Fibroblast of lung (primary cell): ENCODE measurements at regions not wholly inside any gene's neighbourhood (a gene's known extent, or its start where the extent isn't known, plus 50 kb on each side); places are given as distances from the start of the nearest gene placed in this dataset.

ENCODE experiments used
- DNase-seq, 2 donors: peaks; one replicate each; pipeline versions ENCODE4 v3.0.0 to v3.0.0-alpha.2; 2010; ENCODE audit warnings: low read depth in 2 of 2
- H2AFZ ChIP-seq: 2 replicates; pipeline ENCODE4 v1.5.1; 2012; ENCODE audit warnings: low read length, control low read depth, inconsistent platforms
- H3K27ac ChIP-seq: 2 replicates; pipeline ENCODE4 v1.5.1; 2011; ENCODE audit warnings: low read length, control low read depth; ENCODE audit not compliant: insufficient read depth
- H3K27me3 ChIP-seq: 2 replicates; pipeline ENCODE4 v1.5.1; 2011; ENCODE audit warnings: mild to moderate bottlenecking, low read length; ENCODE audit not compliant: control insufficient read depth, insufficient read depth
- H3K36me3 ChIP-seq: 2 replicates; pipeline ENCODE4 v1.5.1; 2011; ENCODE audit warnings: low read length; ENCODE audit not compliant: control insufficient read depth, insufficient read depth
- H3K4me1 ChIP-seq: 2 replicates; pipeline ENCODE4 v1.5.1; 2011; ENCODE audit warnings: low read length; ENCODE audit not compliant: control insufficient read depth, insufficient read depth; ENCODE audit errors: extremely low read depth
- H3K4me2 ChIP-seq: 2 replicates; pipeline ENCODE4 v1.5.1; 2011; ENCODE audit warnings: low read length, control low read depth; ENCODE audit not compliant: insufficient read depth; ENCODE audit errors: extremely low read depth
- H3K4me3 ChIP-seq, 4 experiments: fragments of 200-600 bp in 1 of 4; sonication (generic) in 1 of 4; replicated peaks in 1 of 4; 2 replicates each; pipeline ENCODE4 v1.5.1; 2011 to 2016; ENCODE audit warnings: low read length in 4 of 4, low read depth in 3 of 4, mild to moderate bottlenecking in 3 of 4, control low read depth in 2 of 4, inconsistent platforms in 1 of 4, mixed read lengths in 1 of 4; ENCODE audit not compliant: insufficient read depth in 1 of 4; ENCODE audit errors: control extremely low read depth in 1 of 4
- H3K79me2 ChIP-seq: 2 replicates; pipeline ENCODE4 v1.5.1; 2012; ENCODE audit warnings: mild to moderate bottlenecking, low read length, inconsistent platforms; ENCODE audit not compliant: control insufficient read depth, insufficient read depth
- H3K9ac ChIP-seq: 2 replicates; pipeline ENCODE4 v1.5.1; 2011; ENCODE audit warnings: mild to moderate bottlenecking, low read length, control low read depth; ENCODE audit not compliant: insufficient read depth
- H3K9me3 ChIP-seq: 2 replicates; pipeline ENCODE4 v1.5.1; 2012; ENCODE audit warnings: low read depth, low read length; ENCODE audit not compliant: control insufficient read depth, insufficient read depth
- H4K20me1 ChIP-seq: 2 replicates; pipeline ENCODE4 v1.5.1; 2011; ENCODE audit warnings: low read length; ENCODE audit not compliant: control insufficient read depth, insufficient read depth; ENCODE audit errors: extremely low read depth
- CTCF ChIP-seq, 2 donors: IDR thresholded peaks in 1 of 2; conservative IDR thresholded peaks in 1 of 2; 1 replicate in 1 of 2; 2 replicates in 1 of 2; pipeline ENCODE4 v1.5.1; 2011 to 2012; ENCODE audit warnings: low read length in 2 of 2, control low read depth in 1 of 2, inconsistent platforms in 1 of 2, low read depth in 1 of 2, mild to moderate bottlenecking in 1 of 2
- EZH2 ChIP-seq: IDR thresholded peaks from 2 replicates; pipeline ENCODE4 v1.5.1; 2012; ENCODE audit warnings: low read length, control low read depth, mild to moderate bottlenecking; ENCODE audit errors: missing control alignments

- no peak overlapping the region for H3K4me3 ChIP-seq
- H3K9ac ChIP-seq: no peak overlapping the region
- no peaks in the 10 kb centered on the region for H3K36me3 ChIP-seq
- no peaks in the 10 kb centered on the region for H3K4me1 ChIP-seq
- H2AFZ ChIP-seq: no peak overlapping the region
- DNase-seq: no peak
- H4K20me1 ChIP-seq: no peaks in the 10 kb centered on the region
- no peak for TF ChIP-seq EZH2
- no peak for TF ChIP-seq CTCF (conservative IDR thresholded peaks at IDR 0.05 in 1 of 2, IDR thresholded peaks at IDR 0.05 in 1 of 2; ENCODE audit: low read depth in 1 of 2, low read length in 2 of 2)
- no peaks in the 10 kb centered on the region for H3K79me2 ChIP-seq
- H3K4me2 ChIP-seq: no peak overlapping the region
- H3K27me3 ChIP-seq: no peaks in the 10 kb centered on the region
- H3K27ac ChIP-seq: no peak overlapping the region
- H3K9me3 ChIP-seq: no peaks in the 10 kb centered on the region
Measured at GRCh38 chr10:105953861-105954260, 1210.6 kb downstream of the SORCS1 start.

GRCh38 chr10:105953056-105953455 lies 1211.5 kb downstream of the SORCS1 start:
- no peaks in the 10 kb centered on the region for H3K36me3 ChIP-seq
- no peaks in the 10 kb centered on the region for H3K4me1 ChIP-seq
- no peak overlapping the region for H3K27ac ChIP-seq
- no peak for TF ChIP-seq CTCF (conservative IDR thresholded peaks at IDR 0.05 in 1 of 2, IDR thresholded peaks at IDR 0.05 in 1 of 2; ENCODE audit: low read depth in 1 of 2, low read length in 2 of 2)
- no peak for TF ChIP-seq EZH2
- H3K79me2 ChIP-seq: no peaks in the 10 kb centered on the region
- DNase-seq: no peak
- no peak overlapping the region for H3K4me3 ChIP-seq
- no peak overlapping the region for H3K4me2 ChIP-seq
- H3K27me3 ChIP-seq: no peaks in the 10 kb centered on the region
- H2AFZ ChIP-seq: no peak overlapping the region
- no peaks in the 10 kb centered on the region for H3K9me3 ChIP-seq
- no peaks in the 10 kb centered on the region for H4K20me1 ChIP-seq
- no peak overlapping the region for H3K9ac ChIP-seq

- Histone ChIP-seq H3K27ac (no peak overlapping the region), H3K4me3 (no peak overlapping the region), H3K9ac (no peak overlapping the region), H3K4me1 (no peaks in the 10 kb centered on the region), H3K9me3 (no peaks in the 10 kb centered on the region), H3K79me2 (no peaks in the 10 kb centered on the region), H2AFZ (peak overlapping the region; percentile 10), H4K20me1 (no peaks in the 10 kb centered on the region), H3K27me3 (no peaks in the 10 kb centered on the region), H3K4me2 (no peak overlapping the region), H3K36me3 (no peaks in the 10 kb centered on the region)
- peak; percentile 15 to 26 for DNase-seq
- TF ChIP-seq EZH2 (no peak), CTCF (conservative IDR thresholded peaks at IDR 0.05 in 1 of 2, IDR thresholded peaks at IDR 0.05 in 1 of 2; ENCODE audit: low read depth in 1 of 2, low read length in 2 of 2) (no peak)
Measured at GRCh38 chr10:105952153-105952552, 1212.4 kb downstream of the SORCS1 start.
